ENCODE measurements at regions not wholly inside any gene's neighbourhood (a gene's known extent, or its start where the extent isn't known, plus 50 kb on each side); places are given as distances from the start of the nearest gene placed in this dataset.

DNA sequence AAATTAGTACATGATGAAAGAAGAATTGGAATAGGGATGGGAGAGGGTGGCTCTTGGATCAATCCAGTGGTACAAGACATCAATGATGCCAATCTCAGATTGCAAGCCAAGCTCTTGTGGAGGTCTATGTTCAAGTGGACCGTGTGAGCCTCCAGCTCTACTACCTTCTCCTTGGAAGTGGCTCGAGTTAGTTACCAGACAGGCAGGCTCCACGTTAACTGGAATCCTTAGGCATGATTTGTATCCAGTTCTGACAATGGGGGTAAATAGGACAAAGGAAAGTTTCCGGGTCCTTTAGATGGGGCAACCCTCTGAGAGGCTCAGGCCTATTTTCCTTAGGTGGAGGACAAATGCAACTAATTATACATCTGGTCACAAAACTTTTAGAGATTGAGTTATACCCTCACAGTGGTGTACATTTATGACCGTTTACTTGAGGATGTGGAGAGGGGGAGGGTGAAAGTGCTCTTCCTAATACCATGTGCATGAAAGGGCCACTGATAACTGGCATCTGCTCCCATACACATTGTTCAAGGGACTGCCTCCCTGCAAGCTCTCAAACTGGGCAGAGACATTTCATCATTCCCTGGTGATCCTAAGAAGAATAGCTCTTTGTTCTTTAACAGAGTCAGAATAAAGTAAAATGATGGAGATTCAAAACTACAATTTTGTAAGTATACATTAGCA, 180.2 kb downstream of the SOCS6 start:
- DNase-seq = no peak

DNA sequence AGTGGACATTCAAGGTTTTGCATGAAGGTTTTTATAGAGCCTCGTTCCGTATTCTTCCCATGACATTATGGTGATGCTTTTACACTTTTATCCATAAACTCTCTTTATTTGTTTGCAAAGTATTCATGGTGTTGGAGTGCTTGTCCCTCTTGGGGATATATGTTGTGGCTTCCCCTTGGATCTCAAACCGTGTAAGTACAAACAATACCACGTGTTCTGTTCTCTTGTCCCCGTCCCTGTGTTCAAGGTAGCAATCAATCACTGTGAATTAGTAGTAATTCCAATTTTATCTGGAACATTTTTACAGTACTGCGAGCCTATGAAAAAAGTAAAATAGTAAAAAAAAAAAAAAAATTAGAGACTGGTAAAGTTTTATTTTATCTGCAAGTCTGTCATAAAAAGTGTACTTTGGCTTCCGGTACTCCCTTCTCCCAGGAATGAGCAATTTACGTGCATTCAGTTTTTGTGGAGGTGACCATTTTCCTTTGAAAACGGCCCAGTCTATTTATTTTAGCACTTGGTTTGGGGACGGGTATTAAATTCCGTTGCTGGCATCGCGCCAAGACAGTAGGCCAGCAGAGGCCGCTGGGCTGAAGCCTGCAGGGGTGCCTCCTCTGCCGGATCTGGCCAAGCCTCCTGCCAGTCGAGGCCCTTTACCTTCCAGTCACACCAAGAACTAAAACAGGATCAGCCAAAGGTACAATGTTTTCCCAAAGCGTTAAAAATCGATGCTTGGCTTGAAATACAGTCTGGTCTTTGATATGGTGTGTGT, 175.7 kb downstream of the SOCS6 start:
- DNase-seq = no peak

DNA sequence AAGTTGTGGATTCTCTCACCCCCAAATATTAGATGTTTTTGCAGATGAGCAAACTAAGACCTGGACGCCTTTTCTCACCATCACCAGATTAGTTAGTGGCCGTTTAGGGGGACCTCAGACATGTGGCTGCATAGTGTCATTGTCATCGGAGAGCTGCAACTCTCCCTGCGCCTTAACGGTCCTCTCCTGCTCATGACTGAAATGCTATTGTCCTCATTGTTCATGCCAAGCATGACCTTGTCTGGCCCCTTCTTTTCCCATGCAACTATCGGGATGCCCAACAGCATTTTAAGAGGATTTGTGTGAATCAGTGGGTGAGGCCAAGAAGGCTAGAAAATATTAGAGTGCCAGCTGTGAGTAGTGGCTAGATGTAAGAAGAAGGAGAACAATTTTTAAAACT, 174.2 kb downstream of the SOCS6 start:
- DNase-seq = no peak

DNA sequence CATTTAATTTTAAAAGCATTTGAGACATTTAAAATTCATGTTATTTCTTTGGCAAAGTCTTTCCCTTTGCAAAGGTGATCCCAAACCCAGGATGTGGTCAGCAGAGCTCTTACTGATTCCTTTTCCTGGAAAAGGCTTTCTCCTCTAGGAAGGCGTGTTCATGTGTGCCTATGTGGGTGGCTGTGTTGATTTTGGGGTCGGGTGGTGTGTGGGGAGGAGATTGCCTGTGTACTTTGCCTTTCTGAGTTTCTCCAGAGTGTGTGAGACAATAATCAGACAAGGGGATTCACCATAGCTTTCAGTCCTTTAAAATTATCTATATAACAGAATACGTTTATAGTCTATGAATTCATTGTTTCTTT, 173.2 kb downstream of the SOCS6 start:
- DNase-seq = no peak

DNA sequence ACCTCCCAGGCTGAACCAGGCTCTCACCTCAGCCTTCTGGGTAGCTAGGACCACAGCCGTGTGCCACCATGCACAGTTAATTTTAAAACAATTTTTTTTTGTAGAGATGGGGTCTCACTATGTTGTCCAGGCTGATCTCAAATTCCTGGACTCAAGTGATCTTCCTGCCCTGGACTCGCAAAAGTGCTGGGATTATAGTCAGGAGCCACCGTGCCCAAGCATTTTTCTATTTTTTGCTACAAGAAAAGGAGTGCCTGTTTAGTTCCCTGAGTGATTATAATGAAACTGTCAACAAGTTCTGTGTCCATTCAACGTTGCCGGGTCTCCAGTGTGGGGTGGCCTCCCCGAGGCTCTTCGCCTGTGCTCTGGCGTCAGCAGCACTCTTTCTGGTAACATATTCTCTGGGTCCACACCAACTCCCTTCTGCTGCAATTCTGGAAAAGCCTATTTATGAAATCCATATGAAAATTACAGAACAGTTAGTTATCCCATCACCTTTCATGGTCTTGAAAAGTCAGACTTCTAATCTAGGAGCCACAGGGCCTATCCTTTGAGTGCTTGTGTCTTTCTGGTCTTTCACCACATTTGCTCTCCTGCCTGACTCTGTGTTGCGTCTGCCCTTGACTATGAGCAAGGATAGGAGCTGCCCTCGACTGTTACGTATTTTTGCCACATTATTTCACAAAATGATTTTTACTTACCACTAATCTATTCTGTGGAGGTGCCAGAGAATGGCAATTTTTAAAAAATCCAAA, 172.7 kb downstream of the SOCS6 start:
- no peak for DNase-seq

DNA sequence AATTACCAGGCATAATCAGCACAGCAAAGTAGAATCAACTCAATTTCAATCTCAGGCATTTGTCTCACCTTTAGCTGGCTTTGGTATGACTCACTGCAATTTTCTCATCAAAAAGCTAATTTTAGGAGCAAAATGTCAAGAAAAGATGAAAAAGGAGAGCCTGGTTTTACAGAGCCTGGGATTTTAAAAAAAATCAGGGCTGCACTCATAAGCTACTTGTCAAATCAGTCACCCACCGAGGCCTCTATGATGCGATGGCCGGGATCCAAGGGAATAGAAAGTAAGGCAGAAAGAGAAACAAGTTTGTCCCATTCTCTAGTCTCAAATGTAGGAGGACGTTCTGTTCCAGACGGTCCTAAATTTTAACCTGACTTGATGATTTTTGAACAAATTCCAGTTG, 170.9 kb downstream of the SOCS6 start:
- DNase-seq = no peak

DNA sequence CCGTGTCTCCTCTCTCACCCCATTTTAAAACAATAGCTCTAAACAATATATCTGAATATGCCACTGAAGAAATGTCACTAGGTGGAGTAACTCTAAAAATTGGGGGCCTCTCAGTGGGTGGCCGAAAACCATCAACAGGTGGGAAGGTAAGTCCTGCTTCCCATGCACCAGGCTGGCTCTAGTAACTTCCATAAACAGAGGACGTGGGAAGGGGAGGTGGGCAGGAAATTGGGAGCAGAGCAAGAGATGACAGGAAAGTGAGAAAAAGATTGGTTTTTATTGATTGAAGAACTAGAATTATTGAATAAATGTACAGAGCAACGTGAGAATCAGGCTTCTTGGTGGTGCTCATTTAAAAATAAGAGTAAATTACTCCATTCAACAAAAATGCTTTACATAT, 170.4 kb downstream of the SOCS6 start:
- DNase-seq = no peak

DNA sequence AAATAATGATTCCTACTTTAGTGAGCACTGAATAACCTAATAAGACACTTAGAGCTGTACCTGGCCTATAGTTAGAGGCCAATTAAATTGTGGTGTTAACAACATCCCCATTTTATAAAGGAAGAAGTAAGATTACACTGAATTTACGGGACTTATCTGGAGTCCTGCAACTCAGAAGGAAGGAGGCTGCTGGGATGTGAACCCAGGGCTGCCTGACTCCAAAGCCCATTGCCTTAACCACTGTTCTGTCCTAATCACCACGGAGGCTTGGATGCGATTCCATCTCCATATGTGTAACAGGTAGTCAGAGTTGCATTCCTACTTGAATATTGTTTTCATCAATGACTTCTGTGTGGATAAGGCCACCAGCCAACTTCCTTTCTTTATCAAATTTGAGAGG, 168.9 kb downstream of the SOCS6 start:
- DNase-seq = no peak

DNA sequence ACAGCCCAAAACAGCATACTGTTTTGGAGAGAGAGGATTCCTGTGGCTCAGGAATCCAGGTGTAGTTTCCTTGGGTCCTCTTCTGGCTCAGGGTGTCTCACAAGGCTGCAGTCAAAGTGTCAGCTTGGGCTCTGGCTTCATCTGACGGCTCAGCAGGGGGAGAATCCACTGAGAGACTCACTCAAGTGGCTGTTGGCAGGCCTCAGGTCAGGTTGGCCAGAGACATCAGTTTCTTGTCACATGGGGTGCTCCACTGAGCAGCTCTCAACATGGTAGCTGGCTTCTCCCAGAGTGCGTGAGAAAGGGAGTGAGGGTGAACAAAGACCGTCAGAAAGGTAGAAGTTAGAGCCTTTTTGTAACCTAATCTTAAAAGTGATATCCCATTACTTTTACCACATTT, 168.4 kb downstream of the SOCS6 start:
- no peak for DNase-seq

DNA sequence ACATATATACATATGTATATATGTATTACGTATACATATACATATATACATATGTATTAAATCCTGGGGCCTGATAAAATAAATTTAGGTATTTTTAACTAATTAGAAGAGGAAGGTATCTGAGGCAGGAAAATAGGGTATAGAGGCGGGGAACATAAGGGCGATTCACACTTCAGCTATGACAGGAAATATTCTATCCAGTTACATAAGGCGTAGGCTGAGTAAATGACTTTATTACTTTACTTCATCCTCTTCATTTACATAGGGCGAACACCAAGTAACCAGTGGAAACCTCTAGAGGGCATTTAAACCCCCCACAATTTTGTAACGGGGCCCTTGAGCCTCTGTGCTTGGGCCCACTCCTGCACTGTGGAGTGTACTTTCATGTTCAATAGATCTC, 167.5 kb downstream of the SOCS6 start:
- DNase-seq = no peak

DNA sequence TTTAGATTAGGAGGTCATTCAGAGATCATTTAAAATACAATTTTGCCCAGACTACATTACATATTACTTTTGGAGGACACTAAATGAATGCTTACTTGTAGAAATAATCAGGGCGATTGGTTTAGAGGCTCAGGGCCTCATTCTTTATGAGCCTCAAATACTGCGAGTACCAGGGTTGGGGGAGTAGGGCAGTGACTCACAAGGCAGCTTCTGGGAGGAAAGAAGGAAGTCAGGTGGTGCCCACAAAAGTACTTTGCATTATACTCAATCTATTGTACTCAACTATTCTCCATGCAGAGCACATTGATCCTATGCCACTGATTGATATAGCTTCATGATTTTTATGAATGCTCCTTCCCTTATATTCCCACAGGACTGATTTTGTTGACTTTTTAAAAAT, 166.9 kb downstream of the SOCS6 start:
- no peak for DNase-seq

DNA sequence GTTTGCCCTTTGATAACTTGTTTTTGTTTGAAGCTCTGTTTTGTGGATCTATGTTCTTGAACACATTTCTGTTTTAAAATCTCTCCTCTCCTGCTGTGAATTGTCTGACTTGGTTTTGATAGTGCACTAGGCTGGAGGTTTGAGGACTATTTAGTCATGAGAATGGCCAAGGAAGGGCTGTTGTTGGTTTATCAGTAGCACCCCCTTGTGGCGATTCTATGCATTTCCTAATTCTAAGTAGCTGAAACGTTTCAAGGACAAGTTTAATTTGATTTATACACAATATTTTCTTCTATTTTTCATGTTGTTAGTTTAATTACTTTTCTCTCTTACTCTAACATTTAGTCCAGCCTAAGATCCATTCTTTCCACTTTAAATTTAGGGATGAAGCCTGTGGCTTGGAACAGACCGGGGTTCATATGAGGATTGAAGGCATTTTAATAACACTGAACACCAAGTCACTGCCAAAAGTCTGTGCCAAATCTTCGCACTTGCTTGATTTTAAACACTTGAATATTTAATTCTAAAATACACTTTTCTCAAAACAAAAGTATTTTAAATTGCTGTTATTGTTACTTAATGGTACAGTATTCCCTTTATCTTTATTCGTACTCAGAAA, 166.0 kb downstream of the SOCS6 start:
- DNase-seq = no peak

DNA sequence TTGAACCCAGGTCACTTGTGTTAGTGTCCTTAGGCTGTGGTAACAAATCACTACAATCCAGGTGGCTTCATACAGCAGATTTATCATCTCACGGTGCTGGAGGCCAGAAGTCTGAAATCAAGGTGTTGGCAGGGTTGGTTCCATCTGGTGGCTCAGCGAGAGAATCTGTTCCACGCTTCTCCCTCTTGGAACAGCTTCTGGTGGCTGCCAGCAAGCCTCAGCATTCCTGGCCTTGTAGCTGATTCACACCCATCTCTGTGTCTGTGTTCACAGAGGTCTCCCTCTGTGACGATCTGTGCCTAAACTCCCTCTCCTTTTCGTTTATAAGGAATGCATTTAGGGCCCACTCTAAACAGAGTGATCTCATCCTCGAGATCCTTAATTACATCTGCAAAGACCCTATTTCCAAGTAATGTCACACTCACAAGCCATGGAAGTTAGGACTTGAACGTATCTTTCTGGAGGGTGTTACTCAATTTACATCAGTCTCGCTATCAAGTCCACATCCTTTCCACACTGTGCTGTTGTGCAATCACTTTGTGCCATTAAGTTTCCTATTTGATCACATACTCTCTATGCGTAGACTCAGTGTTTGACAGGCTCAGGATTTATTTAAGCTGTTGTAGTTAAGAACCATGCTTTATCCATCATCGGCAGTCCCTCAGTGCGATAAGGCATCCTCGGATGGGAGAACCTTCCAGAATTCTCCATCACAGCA, 164.4 kb downstream of the SOCS6 start:
- DNase-seq = no peak

DNA sequence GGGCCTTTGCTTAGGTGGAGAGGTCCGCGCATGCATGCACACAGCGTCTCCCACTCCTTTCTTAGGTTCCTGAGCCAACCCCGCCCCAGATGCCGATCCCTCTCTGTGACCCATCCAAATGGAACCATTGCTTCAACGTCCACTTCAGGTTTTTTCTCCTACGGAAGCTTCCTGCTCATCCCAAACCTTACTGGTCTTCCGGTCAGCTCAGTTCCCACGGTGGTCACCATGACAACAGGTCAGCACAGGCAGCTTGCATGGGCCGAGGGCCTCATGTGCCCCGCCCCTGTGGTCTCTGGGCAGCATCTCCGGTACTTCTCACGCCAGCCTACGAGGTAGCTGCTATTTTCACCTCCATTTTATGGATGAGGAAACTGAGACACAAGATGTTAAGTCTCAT, 163.7 kb downstream of the SOCS6 start:
- DNase-seq = no peak

DNA sequence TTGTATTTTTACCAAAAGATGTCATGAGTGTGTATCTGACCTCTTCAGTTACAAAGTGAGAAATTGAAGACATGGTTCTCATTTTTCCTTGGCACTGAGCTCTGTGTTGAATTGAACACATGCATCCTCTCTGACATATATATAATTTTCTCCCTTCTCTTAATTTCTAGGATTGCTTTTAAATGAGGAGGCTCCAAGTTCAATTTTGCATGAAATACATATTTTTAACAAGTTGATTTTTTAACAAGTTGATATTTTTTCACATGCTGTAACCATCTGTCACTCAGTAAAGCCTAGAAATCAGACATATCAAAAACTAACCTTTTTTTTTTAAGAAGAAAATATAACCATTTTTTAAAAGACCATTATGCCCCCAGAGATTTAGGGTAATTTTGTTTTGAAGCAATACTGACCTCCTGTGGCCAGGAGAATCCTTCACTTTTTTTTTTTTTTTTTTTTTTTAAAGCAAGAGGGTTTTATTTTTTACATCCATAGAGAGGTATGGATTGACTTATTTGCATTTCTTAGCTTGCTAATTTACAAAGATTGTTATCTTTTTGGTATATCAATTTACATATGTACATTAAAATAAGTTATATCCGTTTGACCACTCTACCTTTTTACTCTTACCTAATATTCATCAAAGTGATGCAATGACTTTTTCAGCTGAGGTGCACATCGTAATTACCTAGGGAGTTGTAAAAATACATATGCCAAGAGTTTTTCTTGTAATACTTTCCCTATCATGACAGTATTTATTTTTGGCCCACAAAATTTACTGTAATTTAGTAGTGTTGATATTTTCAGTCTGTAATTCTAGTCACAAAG, 161.8 kb downstream of the SOCS6 start:
- no peak for DNase-seq

DNA sequence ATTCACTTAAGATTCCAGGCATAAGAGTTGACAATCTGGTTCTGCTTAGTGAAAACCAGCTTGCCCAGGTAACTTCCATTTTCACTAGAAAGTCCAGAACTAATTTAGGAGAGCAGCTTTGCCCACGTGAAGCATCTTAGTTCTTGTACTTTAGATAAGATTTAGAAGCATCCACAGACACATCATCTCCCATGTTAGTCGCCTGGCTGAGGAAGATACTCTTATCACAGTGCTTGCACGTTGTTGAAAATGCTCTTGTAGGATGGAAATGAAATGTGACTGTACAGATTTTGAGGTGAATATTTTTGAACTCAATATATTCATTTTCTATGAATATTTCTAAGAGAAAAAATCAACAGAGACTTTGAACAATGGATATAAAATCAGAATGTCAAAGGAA, 159.7 kb downstream of the SOCS6 start:
- no peak for DNase-seq

DNA sequence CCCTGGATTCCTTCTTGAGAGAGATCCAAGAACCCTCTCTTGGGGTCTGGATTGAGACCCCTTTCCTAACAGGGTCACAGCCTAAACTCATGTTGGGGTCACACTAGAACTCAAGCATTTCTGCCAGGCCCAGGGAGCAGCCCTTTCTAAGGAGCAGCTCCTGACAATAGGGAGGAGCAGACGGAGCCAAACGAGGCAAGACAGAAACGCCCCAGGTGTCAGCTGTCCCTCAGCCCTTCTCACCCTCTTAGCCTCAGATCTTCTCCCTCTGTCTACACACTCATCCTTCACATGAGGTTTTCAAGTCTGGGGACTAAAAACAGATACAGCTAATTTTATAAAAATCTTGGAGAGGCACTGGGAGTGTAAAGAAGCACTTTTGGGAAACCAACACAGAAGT, 157.2 kb downstream of the SOCS6 start:
- DNase-seq = no peak

DNA sequence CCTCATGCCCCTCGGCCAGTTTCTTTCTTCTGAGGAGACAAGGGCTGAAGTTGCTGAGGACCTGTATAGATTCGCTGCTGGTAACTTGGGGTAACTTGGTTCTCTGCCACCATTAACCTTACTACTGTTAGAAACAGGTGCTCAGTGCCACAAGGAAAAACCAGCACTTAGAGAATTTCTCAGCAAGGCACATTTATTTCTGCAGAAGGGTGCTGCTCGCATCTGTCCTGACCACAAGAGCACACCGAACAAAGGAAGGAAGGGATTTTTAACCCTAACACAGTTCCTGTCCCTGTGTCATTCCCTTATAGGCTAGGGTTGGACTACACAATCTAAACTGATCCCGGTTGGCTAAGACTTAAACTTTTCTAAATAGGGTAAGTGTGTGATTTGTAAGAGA, 154.1 kb downstream of the SOCS6 start:
- DNase-seq = no peak

DNA sequence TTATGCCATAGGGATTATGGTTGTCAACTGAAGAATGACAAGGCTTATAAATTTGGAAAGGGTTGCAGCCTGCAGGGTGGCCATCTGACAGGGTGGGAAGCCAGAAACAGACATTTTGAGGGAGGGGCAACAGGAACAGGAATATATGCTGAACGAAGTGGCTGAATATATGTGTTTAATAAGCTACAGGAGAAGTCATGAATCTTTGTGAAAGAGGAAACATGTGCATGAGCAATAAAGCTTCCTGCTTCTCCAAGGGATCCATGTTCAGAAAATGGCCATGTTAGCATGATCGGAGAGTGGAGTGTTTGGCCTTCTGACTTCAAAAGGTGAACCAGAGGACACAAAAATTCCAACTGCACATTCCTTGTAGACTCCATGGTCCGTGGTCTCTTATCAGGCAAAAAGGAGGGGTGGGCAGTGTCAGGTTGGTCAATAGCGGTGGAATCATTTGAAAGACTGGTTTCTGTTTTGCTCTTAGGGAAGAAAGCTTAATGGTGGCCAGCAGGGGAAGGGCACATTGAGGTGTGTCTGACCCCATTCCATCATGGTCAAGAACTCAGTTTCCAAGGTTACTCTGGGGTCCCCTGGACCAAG, 144.1 kb downstream of the SOCS6 start:
- no peak for DNase-seq

DNA sequence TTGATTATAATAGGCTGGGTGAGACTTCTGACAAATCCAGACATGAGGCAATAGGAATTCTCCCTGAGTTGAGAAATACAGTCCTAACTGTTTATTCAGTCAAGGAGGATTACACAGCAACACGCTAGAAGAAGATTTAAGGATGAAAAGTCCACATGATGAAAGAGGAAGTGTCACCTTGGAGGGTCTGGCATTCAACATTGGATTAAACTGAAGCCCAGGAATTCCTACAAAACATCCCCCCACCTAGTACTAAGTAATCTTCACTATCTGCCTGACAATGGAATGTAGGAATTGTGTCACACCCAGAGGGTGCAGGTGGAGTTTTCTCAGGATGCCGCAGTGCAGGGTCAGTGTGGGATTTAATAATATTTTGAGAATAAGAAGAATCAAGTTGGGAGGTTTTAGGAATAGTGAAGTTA, 142.4 kb downstream of the SOCS6 start:
- no peak for DNase-seq

DNA sequence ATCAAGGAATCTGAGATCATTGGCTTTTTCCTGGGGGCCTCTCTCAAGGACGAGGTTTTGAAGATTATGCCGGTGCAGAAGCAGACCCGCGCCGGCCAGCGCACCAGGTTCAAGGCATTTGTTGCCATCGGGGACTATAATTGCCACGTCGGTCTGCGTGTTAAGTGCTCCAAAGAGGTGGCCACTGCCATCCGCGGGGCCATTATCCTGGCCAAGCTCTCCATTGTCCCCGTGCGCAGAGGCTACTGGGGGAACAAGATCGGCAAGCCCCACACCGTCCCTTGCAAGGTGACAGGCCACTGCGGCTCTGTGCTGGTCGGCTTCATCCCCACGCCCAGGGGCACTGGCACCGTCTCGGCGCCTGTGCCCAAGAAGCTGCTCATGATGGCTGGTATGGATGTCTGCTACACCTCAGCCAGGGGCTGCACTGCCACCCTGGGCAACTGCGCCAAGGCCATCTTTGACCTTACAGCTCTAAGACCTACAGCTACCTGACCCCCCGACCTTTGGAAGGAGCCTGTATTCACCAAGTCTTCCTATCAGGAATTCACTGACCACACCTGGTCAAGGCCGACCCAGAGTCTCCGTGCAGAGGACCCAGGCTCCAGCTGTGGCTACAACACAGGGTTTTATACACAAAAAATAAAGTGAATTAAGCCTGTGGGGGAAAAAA, 141.8 kb downstream of the SOCS6 start:
- DNase-seq = no peak

All from activated effector memory CD4-positive, alpha-beta T cell treated with anti-CD3 and anti-CD28 coated beads, Interleukin-2, amount 50 U/mL, for 16 hours (primary cell).